SK-N-SH (cell line): ENCODE measurements at regions not wholly inside any gene's neighbourhood (a gene's known extent, or its start where the extent isn't known, plus 50 kb on each side); places are given as distances from the start of the nearest gene placed in this dataset.

Experiments used
- EZH2phosphoT487 ChIP-seq: fragments of 200-600 bp; sonication (generic); IDR thresholded peaks from 2 replicates; pipeline ENCODE4 v1.6.1; 2017; ENCODE audit warnings: low read depth, mixed run types, mild to moderate bottlenecking, antibody characterized with exemption, moderate library complexity, borderline replicate concordance
- POLR2AphosphoS5 ChIP-seq: IDR thresholded peaks from 2 replicates; pipeline ENCODE4 v1.6.1; 2012; ENCODE audit warnings: low read depth, low read length
- TF ChIP-seq, protein P1 (sequence below): fragments of 200-600 bp; sonication (generic); IDR thresholded peaks from 2 replicates; pipeline ENCODE4 v1.6.1; 2017; ENCODE audit warnings: antibody characterized with exemption, mild to moderate bottlenecking, moderate library complexity
- TF ChIP-seq, protein P2 (sequence below): IDR thresholded peaks from 2 replicates; pipeline ENCODE4 v1.6.1; 2012; ENCODE audit warnings: mild to moderate bottlenecking, low read depth, low read length, moderate library complexity

DNA sequence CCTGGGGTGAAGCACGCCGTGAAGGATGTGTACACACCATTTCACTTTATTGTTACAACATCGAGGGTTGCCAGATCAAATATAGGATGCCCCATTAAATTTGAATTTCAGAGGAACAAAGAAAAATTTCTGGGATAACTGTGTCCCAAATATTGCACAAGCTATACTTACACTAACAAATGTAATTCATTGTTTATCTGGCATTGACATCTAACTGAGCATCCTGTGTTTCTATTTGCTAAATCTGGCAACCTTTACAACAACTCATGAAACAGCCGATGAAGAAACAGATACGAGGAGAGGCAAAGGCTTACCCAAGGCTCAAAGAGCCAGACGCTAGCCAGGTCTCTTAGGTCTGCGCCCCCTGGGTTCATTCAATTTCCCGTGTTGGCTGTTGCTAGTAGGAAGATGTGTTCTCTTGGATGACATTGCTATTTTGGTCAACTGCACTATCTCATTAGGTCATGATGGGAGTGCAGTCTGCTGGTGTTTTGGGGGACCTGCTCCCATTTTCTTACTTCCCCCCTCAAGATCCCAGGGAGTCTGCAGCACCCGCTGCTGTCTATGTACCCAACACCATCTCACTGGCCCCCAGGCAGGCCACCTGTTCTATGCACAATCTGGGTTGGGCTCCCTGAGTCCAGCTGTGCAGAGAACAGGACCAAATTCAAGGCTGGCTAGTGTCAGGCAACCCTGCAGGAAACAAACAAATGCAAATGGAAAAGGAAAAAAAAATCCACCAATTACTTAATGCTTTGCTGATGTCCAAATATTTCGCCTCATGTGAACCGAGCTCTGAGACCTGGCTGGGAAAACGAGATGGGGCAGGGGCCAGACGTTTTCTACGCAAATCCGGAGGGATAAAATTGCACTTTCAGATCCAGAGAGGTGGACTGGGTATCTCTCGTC, 560.9 kb downstream of the MIAT start:
- TF ChIP-seq POLR2AphosphoS5 = no peak
- TF ChIP-seq, protein P1, sequence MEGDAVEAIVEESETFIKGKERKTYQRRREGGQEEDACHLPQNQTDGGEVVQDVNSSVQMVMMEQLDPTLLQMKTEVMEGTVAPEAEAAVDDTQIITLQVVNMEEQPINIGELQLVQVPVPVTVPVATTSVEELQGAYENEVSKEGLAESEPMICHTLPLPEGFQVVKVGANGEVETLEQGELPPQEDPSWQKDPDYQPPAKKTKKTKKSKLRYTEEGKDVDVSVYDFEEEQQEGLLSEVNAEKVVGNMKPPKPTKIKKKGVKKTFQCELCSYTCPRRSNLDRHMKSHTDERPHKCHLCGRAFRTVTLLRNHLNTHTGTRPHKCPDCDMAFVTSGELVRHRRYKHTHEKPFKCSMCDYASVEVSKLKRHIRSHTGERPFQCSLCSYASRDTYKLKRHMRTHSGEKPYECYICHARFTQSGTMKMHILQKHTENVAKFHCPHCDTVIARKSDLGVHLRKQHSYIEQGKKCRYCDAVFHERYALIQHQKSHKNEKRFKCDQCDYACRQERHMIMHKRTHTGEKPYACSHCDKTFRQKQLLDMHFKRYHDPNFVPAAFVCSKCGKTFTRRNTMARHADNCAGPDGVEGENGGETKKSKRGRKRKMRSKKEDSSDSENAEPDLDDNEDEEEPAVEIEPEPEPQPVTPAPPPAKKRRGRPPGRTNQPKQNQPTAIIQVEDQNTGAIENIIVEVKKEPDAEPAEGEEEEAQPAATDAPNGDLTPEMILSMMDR = no peak
- TF ChIP-seq EZH2phosphoT487 = no peak
- TF ChIP-seq, protein P2, sequence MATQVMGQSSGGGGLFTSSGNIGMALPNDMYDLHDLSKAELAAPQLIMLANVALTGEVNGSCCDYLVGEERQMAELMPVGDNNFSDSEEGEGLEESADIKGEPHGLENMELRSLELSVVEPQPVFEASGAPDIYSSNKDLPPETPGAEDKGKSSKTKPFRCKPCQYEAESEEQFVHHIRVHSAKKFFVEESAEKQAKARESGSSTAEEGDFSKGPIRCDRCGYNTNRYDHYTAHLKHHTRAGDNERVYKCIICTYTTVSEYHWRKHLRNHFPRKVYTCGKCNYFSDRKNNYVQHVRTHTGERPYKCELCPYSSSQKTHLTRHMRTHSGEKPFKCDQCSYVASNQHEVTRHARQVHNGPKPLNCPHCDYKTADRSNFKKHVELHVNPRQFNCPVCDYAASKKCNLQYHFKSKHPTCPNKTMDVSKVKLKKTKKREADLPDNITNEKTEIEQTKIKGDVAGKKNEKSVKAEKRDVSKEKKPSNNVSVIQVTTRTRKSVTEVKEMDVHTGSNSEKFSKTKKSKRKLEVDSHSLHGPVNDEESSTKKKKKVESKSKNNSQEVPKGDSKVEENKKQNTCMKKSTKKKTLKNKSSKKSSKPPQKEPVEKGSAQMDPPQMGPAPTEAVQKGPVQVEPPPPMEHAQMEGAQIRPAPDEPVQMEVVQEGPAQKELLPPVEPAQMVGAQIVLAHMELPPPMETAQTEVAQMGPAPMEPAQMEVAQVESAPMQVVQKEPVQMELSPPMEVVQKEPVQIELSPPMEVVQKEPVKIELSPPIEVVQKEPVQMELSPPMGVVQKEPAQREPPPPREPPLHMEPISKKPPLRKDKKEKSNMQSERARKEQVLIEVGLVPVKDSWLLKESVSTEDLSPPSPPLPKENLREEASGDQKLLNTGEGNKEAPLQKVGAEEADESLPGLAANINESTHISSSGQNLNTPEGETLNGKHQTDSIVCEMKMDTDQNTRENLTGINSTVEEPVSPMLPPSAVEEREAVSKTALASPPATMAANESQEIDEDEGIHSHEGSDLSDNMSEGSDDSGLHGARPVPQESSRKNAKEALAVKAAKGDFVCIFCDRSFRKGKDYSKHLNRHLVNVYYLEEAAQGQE = no peak
